Stimulated activated CD4-positive, alpha-beta T cell treated with anti-CD3 and anti-CD28 coated beads, Interleukin-1b, Interleukin-23, amount 100 ng/mL, for 4 hours (primary cell): ENCODE measurements at regions not wholly inside any gene's neighbourhood (a gene's known extent, or its start where the extent isn't known, plus 50 kb on each side); places are given as distances from the start of the nearest gene placed in this dataset.

Experiments
- DNase-seq, 2 donors: peaks; one replicate each; pipeline ENCODE4 v3.0.0-alpha.2; 2020; ENCODE audit warnings: low read depth in 2 of 2

DNA sequence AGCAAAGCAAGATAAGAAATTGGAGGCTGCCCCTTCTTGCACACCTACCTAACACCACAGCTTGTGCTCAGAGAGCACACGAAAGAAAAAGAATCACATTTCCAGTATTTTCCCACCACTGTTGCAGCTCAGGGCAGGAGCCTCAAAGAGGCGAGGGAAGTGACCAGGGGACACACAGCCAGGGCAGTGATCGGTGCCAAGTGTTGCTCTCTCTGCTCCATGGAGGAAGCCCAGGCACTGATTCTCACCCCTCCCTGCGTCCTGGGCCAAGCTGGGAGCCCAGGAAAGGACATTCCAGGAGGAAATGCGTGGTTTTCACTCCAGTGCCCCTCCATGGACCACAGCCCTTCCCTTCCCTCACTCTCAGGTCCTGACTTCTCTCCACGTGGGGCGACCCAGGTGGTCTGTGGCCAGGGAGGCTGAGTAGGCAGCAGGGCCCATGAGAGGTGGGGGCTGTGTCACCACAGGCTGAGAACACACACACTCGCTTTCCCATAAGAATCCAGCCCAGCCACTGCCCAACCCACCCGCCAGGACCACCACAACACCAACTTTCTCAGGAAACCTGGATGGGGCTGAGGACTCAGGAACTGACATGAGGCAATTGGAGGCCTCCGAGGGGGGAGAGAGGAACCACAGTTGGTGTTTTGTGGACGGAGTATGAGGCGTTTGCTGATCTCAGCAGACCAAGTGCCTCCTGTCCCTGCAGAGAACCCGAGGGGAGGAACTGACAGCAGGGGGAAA, 81.7 kb upstream of the MAFB start:
- DNase-seq, result no peak

DNA sequence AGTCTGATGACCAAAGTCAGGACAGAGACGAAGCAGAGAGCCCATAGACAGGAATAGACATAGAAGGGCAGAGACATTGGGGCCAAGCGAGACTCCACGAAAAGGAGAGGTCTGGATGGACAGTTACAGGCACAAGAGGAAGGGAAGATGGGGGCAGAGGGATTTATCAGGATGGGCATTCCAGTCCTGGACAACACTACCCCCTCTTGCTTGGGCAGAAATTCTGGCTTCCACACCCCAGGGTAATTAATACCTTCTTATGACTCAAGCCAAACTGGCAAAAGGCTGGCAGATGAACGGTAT, 82.2 kb upstream of the MAFB start:
- DNase-seq, result no peak

DNA sequence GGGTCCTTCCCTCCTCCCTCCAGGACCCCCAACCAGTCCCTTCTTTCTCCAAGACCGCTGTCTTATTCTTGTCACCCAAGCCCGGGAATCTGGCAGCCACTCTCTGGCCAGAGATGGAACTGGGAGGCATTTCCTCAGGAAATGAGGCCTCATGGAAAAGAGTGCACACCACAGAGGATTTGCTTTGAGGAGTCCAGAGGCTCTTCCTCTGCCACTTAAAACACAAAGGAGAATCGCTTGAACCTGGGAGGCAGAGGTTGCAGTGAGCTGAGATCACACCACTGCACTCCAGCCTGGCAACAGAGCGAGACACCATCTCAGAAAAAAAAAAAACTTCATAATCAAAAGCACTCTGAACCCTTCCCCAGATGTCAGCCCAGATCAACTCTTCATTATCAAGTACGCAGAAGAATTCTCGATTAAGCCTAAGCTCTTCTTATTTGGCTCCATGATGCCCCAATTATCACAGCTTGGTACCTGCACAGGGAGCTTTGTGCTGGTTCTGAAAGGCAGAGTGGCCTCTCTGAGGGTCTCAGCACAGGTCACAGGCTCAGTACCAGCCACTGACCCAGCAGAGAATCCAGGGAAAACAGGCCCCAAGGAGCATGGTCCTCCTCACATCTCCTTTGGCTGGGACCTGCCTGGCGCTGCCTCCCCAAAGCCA, 82.9 kb upstream of the MAFB start:
- no peak for DNase-seq

DNA sequence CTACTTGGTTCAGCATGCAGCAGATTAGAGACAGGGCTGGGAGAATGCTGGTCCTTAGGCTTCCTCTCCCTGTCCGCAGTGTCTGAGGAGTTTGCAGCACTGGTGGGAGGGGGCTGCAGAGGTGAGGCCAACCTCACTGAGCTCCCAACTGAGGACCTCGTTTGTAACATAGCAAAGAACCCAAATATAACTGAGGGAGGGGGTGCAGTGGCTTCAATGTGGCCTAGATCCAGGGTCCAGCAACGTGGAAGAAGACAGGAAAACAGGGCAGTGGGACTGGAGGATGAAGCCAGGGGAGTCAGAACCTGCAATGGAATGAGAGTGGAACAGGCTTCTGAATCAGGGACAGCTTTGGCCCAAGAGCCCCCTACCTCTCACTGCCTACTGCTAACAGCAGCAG, 84.3 kb upstream of the MAFB start:
- DNase-seq, result no peak

DNA sequence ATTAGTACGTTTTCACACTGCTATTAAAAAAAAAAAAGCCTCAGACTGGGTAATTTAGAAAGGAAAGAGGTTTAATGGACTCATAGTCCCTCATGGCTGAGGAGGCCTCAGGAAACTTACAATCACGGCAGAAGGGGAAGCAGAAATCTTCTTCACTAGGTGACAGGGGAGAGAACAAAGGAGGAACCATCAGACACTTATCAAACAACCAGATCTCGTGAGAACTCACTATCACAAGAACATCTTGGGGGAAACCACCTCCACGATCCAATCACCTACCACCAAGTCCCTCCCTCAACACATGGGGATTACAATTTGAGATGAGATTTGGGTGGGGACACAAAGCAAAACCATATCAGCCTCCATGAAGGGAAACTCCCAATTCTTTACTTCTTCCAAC, 85.2 kb upstream of the MAFB start:
- no peak for DNase-seq

DNA sequence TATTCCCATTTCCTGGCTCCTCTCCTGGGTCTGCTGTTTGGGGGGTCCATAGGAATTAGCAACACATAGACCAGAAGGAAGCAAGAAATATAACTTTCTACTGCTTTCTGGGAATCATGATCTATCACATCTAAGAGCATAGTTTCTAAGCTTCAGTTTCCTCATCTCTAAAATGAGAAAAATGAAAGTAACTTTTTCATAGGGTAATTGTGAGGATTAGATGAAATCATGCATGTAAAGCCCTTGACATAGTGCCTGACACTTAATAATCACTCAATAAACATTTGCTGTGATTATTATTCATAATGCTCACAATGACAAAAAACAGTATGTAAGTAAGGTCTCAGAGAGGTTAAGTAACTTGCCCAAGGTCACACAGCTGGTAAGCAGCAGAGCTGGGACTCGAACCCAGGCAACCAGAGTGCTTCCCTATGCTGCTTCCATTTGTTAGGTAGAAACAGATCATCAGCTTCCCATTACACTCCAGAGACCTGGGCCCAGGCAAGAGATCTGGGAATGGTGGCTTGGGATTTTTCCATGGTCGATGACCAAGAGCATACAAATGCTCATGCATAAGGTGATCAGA, 86.6 kb upstream of the MAFB start:
- DNase-seq, result no peak

DNA sequence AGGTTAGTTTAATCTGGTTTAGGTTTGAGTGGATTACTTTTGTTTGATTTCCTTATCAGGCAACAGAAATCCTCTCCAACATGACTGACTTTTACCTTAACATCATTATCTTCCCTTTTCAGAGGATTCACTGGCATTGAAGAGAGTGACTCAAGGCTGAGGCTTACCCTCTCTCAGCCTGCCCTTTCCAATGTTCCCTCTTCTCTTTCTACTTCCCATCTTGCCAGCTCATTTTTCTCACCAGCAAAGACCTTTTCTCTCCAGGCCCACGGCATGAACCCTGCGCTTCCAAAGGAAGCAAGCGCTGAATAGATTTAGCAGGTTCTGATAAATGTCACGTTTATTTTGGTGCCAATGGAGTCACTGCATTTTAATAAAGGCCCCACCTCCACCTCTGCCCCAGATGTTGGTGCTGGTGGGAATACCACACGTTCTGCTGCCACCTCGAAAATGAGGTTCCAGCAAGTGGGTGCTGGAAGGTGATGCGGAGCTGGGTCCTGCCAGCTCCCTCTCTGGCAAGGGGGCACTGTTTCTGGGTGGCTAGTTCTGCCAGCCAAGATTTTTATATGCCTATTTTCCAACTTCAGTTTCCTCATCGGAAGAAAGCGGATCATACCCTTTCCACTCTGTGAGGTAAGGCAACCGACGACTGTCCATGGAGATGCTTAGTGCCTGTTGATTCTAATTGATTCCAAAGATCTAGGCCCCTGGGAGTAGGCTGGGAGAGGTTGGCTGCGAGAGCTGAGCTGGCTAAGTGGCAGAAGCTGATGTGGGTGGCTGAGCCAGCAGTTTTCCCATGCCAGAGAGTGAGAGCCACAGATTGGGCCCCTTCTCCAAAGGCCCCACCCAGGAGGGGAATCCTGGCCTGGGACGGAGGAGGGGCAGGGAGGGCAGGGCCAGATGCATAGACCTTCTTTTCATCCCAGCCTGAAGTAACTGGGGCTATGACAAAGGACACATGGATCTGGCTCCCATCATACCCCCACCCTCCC, 87.7 kb upstream of the MAFB start:
- no peak for DNase-seq

DNA sequence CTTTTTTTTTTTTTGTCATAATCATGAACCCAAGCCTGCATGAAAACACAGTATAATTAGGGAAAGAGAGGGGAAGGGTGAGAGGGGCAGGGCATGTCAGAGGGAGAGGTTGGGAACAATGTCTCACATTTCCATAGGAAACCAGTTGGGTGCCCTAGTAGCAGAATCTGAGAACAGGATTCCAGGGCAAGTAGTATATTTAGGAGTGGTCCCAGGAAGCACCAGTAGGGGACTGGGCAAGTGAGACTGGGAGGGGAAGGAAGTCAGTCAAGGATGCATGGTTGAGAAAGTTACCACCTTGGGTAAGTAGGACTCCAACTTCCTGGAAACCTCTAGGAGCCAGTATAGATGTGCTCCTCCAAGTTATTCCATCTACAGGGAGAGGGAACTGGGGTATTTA, 88.6 kb upstream of the MAFB start:
- no peak for DNase-seq

DNA sequence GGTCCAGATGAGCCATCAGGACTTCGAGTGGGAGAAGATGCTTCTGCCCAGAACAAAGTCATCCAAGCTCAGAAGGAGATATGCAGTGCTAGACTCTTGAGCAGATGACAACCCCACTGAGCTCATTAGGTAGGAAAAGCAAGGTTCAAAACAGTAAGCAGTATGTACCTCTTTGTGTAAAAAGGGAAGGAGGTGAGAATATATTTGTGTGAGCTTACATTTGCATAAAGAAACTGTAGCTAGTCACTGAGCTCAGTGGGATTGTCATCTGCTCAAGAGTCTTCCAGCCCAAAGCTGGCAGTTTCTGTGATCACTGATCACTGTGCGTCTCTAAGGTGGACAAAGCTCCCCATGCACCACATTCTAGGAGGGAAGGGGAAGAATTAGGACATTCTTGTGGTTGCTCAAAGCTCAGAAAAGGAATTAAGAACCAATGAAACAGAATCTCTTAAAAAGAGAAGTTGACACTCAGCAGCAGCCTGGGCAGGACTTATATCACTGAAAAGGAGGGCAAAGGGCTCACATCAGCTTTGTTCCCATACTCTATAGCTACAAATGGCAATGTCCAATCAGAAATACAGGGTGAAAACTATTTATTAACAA, 90.0 kb upstream of the MAFB start:
- DNase-seq, result no peak

DNA sequence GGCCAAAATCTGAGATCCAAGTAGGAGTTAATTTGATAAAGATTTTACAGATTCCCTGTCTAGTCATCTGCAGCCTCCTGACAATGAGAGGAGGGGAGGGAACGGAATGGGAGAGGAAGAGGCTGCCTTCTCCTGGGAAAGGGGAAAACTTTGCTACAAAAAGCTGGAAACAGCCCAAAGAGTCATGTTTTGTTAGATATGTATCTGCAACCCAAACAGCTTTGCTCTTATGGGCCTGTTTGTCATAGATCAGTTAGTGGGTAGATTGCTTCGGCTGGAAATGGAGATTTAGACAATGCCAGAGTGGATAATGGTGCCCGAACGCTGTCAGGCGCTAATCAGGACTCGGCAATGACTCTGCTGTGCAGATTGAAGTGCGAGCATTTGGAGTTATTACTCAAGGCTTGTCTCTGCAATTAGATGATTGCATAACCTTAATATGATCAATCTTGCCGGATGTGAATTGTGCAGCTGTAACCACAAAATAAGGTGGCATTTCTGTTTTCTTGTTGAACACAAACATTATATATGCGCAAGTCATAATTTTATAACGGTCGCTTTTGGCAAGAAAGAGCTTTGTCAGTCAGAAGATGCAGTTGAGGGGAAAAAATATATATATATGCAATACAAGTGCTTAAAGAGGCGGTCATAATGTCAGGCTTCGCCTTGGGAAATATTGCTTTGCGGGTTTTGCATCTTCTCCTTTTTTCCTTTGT, 92.4 kb upstream of the MAFB start:
- no peak for DNase-seq

DNA sequence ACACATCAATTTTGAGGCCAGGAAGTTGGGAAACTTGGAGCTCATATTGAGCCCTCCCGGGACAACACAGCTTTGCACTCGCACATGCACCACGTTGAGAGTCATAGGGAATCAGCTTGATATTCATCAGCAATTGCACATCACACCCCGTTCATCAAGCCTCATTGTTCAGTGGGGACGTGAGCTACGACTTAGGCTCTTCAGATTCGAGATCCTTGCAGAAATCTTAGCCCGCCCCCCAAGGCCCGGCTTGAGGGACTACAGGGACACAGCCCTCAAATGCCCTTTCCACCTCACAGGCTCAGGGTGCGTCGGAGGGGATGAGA, 93.0 kb upstream of the MAFB start:
- no peak for DNase-seq

DNA sequence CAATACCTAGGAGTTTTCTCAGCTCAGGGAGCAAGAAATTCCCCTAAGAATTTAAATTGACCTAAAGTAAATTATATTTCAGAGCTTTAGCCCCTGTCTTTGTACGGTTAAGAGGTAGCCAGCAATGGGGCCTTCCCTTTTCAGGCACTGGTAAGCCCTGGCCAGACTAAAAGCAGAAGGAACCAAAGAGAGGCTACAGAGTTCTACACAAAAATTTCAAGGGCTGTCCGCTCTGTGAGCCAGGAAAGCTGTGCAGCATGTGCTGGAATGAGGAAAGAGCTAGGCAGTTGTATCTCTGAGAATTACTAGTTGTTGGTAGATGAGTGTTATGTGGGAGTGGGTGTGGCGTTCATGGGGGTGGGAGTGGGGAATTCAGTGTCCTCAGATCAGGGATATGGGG, 96.3 kb upstream of the MAFB start:
- DNase-seq, result no peak

DNA sequence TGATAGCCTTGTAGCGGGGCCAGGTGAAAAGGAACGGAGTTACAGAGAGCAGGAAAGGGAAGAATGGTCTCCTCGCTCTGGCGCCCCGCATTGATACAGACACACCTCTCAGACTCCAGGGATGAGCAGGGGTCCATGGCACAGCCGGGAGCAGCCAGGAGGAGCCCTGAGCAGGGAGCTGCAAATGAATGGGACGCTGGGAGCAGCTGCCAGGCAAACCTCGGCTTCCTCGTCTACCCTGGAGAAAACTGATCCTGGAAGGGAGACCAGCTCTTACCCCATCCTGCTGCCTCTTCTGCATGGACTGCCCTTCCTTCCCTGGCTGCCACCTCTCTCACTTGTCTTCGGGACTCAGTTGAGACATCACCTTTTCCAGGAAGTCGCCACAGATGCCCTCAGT, 97.3 kb upstream of the MAFB start:
- DNase-seq, result no peak

DNA sequence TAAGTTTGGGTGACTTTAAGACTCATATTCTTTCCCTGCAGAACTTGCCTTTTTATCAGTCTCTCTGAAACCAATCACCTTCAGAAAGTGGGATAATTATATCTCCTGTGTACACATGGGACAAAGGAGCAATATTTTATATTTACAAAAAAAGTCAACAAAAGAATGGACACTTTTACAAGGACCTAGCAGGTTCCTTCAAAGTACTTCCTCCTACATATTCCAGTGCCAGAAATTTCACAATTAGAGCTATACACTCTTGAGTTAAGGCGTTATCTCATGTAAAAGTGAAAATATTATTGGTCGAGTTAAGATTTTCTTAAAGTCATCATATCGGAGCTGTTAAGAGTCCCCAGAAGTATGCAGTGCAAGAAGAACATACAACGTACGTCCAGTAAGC, 98.9 kb upstream of the MAFB start:
- no peak for DNase-seq

DNA sequence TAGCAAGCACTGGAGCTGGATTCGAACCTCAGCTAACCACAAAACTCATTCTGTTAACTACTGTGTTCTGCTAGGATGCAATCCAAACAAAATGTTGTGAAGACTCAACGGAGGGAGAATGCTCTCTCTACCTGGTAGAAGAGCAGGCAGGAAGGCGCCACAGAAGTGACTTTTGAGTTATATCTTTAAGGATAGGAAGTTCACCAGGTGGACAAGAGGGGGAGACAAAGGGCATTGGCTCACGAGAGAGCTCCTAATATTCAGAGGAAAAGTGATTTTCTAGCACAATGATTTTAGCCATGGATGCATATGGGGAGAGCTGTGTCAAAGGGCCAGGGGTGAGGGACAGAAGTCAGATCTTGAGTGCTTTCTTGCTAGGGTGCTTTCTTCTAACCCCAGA, 108.4 kb upstream of the MAFB start:
- DNase-seq, result no peak

DNA sequence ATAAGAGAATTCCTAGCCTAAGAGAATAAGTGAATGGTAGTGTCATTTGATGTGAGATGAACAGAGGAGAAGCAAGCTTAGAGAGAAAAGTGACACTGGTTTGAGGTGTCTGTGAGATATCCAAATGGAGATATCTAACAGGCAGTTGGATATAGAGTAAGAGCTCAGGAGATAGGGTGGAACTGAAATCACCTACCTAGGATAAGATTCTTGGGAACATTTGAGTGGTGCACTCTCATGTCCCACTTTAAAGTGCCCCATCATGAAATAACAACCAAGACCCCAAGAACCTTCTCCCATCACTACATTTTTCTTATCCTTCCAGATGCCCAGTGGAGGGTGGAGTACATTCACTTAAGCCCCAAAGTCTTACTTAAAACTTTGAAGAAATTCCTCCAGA, 109.0 kb upstream of the MAFB start:
- no peak for DNase-seq

DNA sequence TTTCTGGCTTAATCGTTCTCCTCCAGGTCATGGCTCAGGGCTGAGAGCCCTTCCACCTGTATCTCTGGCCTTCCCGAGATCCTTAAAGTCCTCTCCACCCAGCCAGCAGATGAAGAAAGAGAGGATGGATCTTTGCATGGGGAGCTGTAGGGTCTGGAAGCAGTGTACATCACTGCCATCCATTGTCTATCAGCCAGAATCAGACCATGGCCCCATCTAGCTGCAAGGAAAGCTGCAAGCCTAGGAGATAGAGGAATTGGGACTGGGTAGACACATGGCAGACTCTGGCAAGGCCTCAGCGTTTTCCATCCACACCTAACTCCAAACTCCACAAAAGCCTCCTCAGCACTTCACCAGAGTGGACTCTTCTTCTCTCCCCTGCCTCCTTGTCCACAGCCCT, 113.8 kb upstream of the MAFB start:
- no peak for DNase-seq

DNA sequence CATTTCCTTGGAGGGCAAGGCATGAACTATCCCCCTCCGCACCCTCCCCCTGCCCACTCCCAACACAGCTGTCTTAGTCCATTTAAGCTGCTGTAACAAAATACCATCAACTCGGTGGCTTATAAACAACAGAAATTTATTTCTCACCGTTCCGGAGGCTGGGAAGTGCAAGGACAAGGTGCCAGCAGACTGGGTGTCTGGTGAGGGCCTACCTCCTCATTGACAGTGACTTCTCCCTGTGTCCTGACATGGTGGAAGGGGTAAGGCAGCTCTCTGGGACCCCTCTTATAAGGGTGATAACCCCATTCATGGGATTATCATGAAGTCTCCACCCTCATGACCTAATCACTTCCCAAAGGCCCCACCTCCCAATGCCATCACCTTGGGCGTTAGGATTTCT, 114.3 kb upstream of the MAFB start:
- DNase-seq, result no peak

DNA sequence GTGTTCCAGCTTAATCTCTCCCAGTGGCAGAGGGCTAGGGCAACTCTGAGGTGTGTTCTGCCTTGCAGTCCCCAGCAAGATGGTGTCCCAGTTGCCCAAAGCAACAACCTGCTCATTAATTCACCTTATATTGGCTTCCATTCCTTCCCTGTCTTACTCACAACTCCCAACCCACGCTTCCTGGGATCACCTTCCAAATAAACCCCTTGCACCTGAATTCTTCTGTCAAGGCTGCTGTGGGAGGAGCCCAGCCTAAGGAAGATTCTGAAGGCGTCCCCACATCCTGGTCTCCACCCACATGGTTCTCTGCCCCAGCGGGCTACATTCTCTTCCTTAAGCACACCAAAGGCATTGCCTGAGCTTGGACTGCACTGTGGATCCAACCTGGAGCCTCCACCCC, 116.6 kb upstream of the MAFB start:
- no peak for DNase-seq

DNA sequence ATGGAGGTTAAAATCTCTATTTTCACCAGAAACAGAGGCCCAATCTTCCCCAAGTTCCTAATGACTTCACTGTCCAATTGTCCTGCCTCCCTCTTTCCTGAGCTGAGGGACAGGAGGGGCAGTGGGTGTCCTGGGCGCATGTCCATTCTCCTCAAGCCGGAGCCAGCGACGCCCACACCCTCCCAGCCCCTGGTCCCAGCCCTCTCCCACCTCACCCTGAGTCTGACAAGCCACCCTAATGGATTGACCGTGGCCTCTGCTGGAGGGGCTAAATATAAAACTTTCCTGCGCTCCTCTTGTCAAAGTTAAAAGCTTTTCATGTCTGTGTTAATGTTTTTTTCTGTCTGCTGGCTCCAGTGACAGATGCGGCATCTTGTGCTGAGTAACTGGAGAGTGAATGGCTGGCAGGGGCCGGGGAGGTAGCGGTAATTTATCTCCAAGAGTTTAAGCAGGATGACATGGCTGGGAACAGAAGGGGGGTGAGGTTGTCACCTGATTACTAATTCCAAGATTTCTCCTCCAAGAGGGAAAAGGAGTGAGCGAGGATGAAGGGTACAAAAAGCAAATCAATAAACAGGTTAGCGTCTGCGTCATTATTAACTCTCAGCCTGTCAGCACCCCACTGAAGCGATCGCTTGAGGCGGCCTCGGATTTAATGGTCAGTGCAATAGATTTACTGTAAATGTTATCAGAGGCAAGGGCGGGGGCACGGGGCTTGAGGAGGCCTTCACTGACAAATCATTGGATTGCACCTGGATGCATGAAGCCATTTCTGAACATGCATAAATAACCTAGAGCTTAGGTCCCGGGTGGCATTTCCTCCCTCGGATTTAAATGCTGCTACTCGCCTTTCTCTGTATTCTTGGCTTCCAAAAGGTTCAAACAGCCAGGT, 118.1 kb upstream of the MAFB start:
- no peak for DNase-seq

DNA sequence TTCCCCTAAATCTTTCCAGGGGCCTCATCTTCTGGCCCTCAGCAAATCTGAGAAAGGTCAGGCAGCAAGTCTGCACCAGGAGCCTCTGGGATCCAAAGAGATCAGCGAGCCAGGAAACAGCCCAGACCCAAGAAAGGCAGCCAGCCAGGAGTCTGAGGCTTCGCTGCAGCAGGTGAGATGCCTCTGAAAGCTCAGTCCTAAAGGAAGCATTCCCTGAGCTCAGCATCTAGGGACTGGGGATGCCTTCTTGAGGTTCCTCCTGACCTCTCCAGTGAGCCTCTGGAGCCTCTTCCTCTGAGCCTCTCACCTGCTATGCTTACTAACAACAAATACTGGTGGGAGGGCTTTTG, 118.8 kb upstream of the MAFB start:
- no peak for DNase-seq
